Ascending aorta (tissue), 2 donors: ENCODE measurements at regions not wholly inside any gene's neighbourhood (a gene's known extent, or its start where the extent isn't known, plus 50 kb on each side); places are given as distances from the start of the nearest gene placed in this dataset.

Source experiments
- DNase-seq, 2 donors: peaks; one replicate each; pipeline ENCODE4 v3.0.0-alpha.2; 2019; ENCODE audit warnings: low spot score in 2 of 2
- H3K27ac ChIP-seq, 2 donors: fragments of 200-600 bp; sonication (generic); one replicate each; pipeline ENCODE4 v1.5.1; 2016 to 2017; ENCODE audit warnings: mild to moderate bottlenecking in 1 of 2
- H3K27me3 ChIP-seq: fragments of 200-600 bp; sonication (generic); one replicate; pipeline ENCODE4 v1.5.1; 2017
- H3K36me3 ChIP-seq, 2 donors: fragments of 200-600 bp; sonication (generic); one replicate each; pipeline ENCODE4 v1.5.1; 2016
- H3K4me1 ChIP-seq, 2 donors: fragments of 200-600 bp; sonication (generic); one replicate each; pipeline ENCODE4 v1.5.1; 2016 to 2017; ENCODE audit warnings: mild to moderate bottlenecking in 1 of 2
- H3K4me3 ChIP-seq, 2 donors: fragments of 200-600 bp; sonication (generic); one replicate each; pipeline ENCODE4 v1.5.1; 2016 to 2017; ENCODE audit warnings: mild to moderate bottlenecking in 1 of 2
- H3K9me3 ChIP-seq, 2 donors: fragments of 200-600 bp; sonication (generic); one replicate each; pipeline ENCODE4 v1.5.1; 2016
- intact Hi-C: fragments of 100-400 bp; cut with DNase I; formaldehyde crosslinking; loops from one replicate; pipeline ENCODE4 v1.15.1; 2023
- TF ChIP-seq, protein P1 (sequence below), 3 experiments: fragments of 200-600 bp in 2 of 3; fragments of 450-650 bp in 1 of 3; sonication (generic) in 2 of 3; IDR thresholded peaks; one replicate each; pipeline ENCODE4 v1.5.1; 2016 to 2019; ENCODE audit warnings: antibody characterized with exemption in 3 of 3, mild to moderate bottlenecking in 1 of 3, moderate library complexity in 1 of 3

GRCh38 chr2:53519918-53520841 lies 247.4 kb upstream of the CHAC2 start:
- Histone ChIP-seq H3K4me3 (no peak overlapping the region), H3K27ac (peak overlapping the region; percentile 18 to 61)

DNA sequence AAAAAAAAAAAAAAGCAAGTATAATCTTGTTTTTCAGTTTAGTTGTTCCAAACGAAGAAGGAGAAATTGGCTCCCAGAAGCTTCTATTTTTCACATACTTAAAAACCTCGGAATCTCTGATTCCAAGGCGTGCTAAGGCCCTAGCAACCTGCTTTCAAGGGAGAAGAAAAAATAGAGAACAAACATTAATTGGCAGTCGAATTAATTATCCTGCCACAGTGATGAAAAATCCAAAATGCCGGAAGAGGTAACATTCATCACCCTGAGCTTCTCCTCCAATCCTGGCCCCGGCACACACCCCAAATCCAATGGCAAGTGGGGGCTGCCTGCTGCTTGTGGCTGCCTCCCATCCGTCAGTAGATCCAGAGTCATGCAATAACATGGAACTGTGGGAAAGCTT lies 250.2 kb upstream of the CHAC2 start:
- Histone ChIP-seq H3K4me3 (no peak overlapping the region), H3K9me3 (no peaks in the 10 kb centered on the region), H3K27ac (no peak overlapping the region), H3K27me3 (no peaks in the 10 kb centered on the region), H3K36me3 (no peaks in the 10 kb centered on the region), H3K4me1 (no peaks in the 10 kb centered on the region)
- intact Hi-C loops, result no loop called here
- no peak for DNase-seq
- TF ChIP-seq, protein P1, sequence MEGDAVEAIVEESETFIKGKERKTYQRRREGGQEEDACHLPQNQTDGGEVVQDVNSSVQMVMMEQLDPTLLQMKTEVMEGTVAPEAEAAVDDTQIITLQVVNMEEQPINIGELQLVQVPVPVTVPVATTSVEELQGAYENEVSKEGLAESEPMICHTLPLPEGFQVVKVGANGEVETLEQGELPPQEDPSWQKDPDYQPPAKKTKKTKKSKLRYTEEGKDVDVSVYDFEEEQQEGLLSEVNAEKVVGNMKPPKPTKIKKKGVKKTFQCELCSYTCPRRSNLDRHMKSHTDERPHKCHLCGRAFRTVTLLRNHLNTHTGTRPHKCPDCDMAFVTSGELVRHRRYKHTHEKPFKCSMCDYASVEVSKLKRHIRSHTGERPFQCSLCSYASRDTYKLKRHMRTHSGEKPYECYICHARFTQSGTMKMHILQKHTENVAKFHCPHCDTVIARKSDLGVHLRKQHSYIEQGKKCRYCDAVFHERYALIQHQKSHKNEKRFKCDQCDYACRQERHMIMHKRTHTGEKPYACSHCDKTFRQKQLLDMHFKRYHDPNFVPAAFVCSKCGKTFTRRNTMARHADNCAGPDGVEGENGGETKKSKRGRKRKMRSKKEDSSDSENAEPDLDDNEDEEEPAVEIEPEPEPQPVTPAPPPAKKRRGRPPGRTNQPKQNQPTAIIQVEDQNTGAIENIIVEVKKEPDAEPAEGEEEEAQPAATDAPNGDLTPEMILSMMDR (IDR thresholded peaks at IDR 0.05), result no peak

More at GRCh38 chr2:53519918-53520841, 247.4 kb upstream of the CHAC2 start:
- H3K4me1 ChIP-seq, result no peaks in the 10 kb centered on the region
- intact Hi-C loops, result no loop called here
- H3K9me3 ChIP-seq, result no peaks in the 10 kb centered on the region
- no peaks in the 10 kb centered on the region for H3K36me3 ChIP-seq
- no peak for DNase-seq
- H3K27me3 ChIP-seq, result no peaks in the 10 kb centered on the region
- TF ChIP-seq, protein P1 (IDR thresholded peaks at IDR 0.05), result no peak

DNA sequence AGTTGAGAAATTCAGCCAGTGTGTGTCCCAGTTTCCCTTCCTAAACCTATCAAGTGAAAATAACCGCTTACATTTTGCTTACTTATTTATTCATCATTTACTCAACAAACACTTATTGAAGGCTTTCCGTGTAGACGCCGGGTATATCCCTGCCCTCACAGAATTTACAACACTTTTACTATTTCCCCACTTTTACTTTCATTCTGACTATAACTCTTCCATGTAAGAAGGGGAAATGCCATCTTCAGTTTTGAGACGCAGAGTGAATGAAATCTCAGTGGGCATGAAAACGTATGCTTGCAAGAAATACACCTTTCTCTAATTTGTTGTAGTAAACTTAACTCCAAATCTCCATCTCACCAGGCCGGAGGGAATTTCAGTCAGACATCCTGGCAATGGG lies 251.0 kb upstream of the CHAC2 start:
- no peaks in the 10 kb centered on the region for H3K4me1 ChIP-seq
- H3K27ac ChIP-seq, result no peak overlapping the region
- H3K27me3 ChIP-seq, result no peaks in the 10 kb centered on the region
- DNase-seq, result no peak
- no peaks in the 10 kb centered on the region for H3K36me3 ChIP-seq
- no peaks in the 10 kb centered on the region for H3K9me3 ChIP-seq
- no peak overlapping the region for H3K4me3 ChIP-seq
- TF ChIP-seq, protein P1 (IDR thresholded peaks at IDR 0.05), result no peak
- intact Hi-C loops, result no loop called here

DNA sequence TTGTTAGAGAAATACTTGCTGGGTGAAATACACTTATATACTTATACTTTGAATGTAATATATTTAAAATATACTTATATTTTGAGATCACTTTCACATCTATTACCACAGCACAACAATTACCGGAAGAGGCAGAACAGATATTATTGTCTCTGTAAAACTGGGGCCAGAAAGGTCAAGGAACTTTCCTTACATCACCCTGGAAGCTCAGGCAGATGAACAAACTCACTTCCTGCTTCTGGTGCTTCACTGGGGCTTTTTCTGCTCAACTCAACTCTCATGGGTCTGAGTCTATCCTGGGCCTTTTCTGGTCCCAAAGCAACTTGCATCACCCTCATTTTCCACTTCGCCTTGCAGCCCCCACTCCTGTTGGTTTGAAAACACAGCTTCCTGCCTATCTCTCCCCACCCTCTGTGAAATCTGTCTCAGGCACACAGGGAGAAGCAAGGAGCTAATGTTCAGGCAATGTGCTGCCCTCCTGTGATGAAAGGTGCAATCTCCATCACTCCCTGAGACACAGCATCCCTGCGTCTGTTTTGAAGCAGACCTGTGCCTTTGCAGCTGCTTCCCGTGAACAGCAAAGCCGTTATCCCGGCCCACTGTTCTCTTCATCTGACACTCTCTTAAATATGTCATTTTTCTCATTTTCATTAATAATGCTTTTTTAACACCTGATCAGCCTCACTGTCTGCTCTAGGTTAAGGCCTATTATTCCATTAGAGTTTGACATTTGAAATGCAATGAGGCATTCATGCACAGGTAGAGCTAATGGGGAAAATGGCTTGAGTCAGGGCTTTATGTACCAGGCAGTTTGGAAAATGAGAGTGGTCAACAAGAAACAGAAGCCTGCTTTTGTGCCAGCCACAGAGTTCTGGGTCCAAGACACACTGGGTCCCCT lies 251.9 kb upstream of the CHAC2 start:
- H3K9me3 ChIP-seq, result no peaks in the 10 kb centered on the region
- no peaks in the 10 kb centered on the region for H3K36me3 ChIP-seq
- no peaks in the 10 kb centered on the region for H3K4me1 ChIP-seq
- no peaks in the 10 kb centered on the region for H3K27me3 ChIP-seq
- intact Hi-C loops, result no loop called here
- H3K4me3 ChIP-seq, result no peak overlapping the region
- H3K27ac ChIP-seq, result no peak overlapping the region
- no peak for DNase-seq
- TF ChIP-seq, protein P1 (IDR thresholded peaks at IDR 0.05), result no peak

DNA sequence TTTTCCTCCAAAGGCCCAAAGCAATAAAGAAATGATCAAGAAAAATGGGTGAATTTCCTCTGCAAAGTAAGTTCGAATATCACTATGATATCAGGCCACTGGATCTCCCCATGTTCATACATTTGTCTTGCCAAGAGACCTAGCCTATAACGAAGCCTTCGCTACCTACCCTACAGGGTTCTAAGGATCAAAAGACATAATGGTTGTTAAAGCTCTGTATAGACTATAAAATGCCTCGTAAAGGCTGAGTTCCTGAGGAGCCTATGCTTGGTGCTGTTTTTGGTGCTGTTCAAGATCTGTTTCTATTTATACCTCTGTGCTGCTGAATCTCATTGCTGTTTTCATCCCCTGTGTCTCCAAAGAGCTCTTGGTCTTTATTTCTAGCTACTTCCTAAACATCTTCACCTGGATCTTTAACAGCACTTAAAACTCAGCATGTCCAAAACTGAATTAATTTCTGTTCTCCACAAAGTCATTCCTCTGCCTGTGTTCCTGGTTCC lies 254.4 kb upstream of the CHAC2 start:
- intact Hi-C loops, result no loop called here
- no peaks in the 10 kb centered on the region for H3K27me3 ChIP-seq
- H3K27ac ChIP-seq, result no peak overlapping the region
- no peak for DNase-seq
- H3K4me1 ChIP-seq, result no peaks in the 10 kb centered on the region
- no peaks in the 10 kb centered on the region for H3K9me3 ChIP-seq
- TF ChIP-seq, protein P1 (IDR thresholded peaks at IDR 0.05), result no peak
- H3K4me3 ChIP-seq, result no peak overlapping the region
- no peaks in the 10 kb centered on the region for H3K36me3 ChIP-seq
